Immature natural killer cell (primary cell): ENCODE measurements at regions not wholly inside any gene's neighbourhood (a gene's known extent, or its start where the extent isn't known, plus 50 kb on each side); places are given as distances from the start of the nearest gene placed in this dataset.

ENCODE experiments used
- DNase-seq, 3 donors: peaks; one replicate each; pipeline ENCODE4 v3.0.0; 2022; ENCODE audit warnings: mixed read lengths in 1 of 3
- H3K27ac Mint-ChIP-seq, 6 donors: one replicate each; pipeline ENCODE4 v1.8.0; 2020; ENCODE audit warnings: mixed read lengths in 6 of 6, mild to moderate bottlenecking in 5 of 6, inconsistent platforms in 4 of 6, moderate library complexity in 3 of 6
- H3K27me3 Mint-ChIP-seq, 3 donors: one replicate each; pipeline ENCODE4 v1.8.0; 2020 to 2021; ENCODE audit warnings: low read depth in 3 of 3, mild to moderate bottlenecking in 3 of 3, mixed read lengths in 3 of 3, moderate library complexity in 3 of 3, inconsistent platforms in 1 of 3
- H3K36me3 Mint-ChIP-seq, 3 donors: one replicate each; pipeline ENCODE4 v1.8.0; 2020; ENCODE audit warnings: mixed read lengths in 3 of 3, inconsistent platforms in 2 of 3, mild to moderate bottlenecking in 2 of 3
- H3K4me1 Mint-ChIP-seq, 2 donors: one replicate each; pipeline ENCODE4 v1.8.0; 2020; ENCODE audit warnings: inconsistent platforms in 2 of 2, mild to moderate bottlenecking in 2 of 2, mixed read lengths in 2 of 2, moderate library complexity in 1 of 2
- H3K4me3 Mint-ChIP-seq, 5 donors: one replicate each; pipeline ENCODE4 v1.8.0; 2020; ENCODE audit warnings: mild to moderate bottlenecking in 5 of 5, mixed read lengths in 5 of 5, inconsistent platforms in 3 of 5, moderate library complexity in 3 of 5
- H3K9me3 Mint-ChIP-seq, 6 donors: one replicate each; pipeline ENCODE4 v1.8.0; 2020; ENCODE audit warnings: mild to moderate bottlenecking in 6 of 6, mixed read lengths in 6 of 6, inconsistent platforms in 4 of 6, moderate library complexity in 3 of 6

GRCh38 chr4:137193564-137193963 lies 338.7 kb downstream of the PCDH18 start:
- no peaks in the 10 kb centered on the region for H3K4me1 Mint-ChIP-seq
- H3K9me3 Mint-ChIP-seq: peaks cover 7 to 43% (median 24%) of the 10 kb centered on the region in 6 donors
- no peaks in the 10 kb centered on the region for H3K36me3 Mint-ChIP-seq
- no peak for DNase-seq
- H3K27me3 Mint-ChIP-seq: peaks cover 0 to 2% (median 0%) of the 10 kb centered on the region in 3 donors
- no peak overlapping the region for H3K27ac Mint-ChIP-seq
- H3K4me3 Mint-ChIP-seq: no peak overlapping the region

DNA sequence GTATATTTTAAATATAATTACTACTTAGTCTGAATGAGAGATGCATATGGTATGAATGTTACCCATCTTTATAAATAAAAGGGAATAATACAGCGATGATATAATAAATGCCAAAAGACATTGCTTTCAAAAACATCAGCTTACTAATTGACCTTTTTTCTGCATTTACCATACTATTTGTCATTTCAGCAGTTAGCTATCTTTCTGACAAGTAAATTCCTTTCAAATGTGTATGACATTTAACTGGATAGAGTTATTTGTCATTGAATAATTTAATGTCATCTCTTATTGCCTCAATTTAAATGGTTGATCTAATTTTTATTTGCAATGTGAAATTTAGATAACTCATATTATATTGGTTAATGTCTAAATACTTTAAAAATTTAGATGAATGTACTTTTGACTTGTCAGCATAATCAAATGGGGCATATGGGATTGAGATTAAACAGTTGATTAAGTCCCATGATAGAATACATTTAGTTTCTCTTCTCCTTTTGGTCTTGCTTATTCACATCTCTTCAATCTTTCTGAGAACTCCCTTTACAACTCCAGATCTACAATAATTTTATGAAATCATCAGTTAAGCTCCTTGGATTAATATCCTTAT lies 350.9 kb downstream of the PCDH18 start:
- Mint-ChIP-seq H3K4me1 (no peaks in the 10 kb centered on the region), H3K27me3 (peaks cover 0 to 2% (median 0%) of the 10 kb centered on the region in 3 donors), H3K36me3 (no peaks in the 10 kb centered on the region), H3K27ac (no peak overlapping the region), H3K4me3 (no peak overlapping the region), H3K9me3 (peaks cover 0 to 11% (median 7%) of the 10 kb centered on the region in 6 donors)
- DNase-seq: no peak

DNA sequence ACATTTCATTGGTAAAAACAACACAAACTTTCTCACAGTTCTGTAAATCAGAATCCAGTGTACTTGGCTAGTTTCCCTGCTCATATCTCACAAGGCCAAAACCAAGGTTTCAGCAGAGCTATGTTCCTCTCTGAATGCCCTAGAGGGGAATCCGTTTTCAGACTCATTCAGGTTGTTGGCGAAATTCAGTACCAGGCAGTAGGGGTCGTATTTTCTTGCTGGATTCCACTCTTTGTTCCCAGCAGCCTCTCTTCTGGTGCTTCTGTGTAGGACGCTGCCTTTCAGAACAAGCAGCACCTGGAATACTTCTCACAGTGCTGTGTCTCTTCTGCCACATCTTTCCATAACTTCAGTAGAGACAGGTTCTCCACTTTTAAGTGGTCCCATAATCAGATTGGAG lies 351.9 kb downstream of the PCDH18 start:
- H3K27me3 Mint-ChIP-seq: peaks cover 0 to 2% (median 0%) of the 10 kb centered on the region in 3 donors
- H3K9me3 Mint-ChIP-seq: peaks cover 0 to 11% (median 8%) of the 10 kb centered on the region in 6 donors
- no peak overlapping the region for H3K27ac Mint-ChIP-seq
- H3K4me1 Mint-ChIP-seq: no peaks in the 10 kb centered on the region
- no peak for DNase-seq
- H3K4me3 Mint-ChIP-seq: no peak overlapping the region
- H3K36me3 Mint-ChIP-seq: no peaks in the 10 kb centered on the region

GRCh38 chr4:137156807-137157206 lies 375.5 kb downstream of the PCDH18 start:
- no peaks in the 10 kb centered on the region for H3K4me1 Mint-ChIP-seq
- peaks cover 0 to 30% (median 15%) of the 10 kb centered on the region in 6 donors for H3K9me3 Mint-ChIP-seq
- H3K4me3 Mint-ChIP-seq: no peak overlapping the region
- no peak overlapping the region for H3K27ac Mint-ChIP-seq
- H3K36me3 Mint-ChIP-seq: no peaks in the 10 kb centered on the region
- H3K27me3 Mint-ChIP-seq: no peaks in the 10 kb centered on the region
- DNase-seq: no peak

GRCh38 chr4:137156054-137156453 lies 376.2 kb downstream of the PCDH18 start:
- no peaks in the 10 kb centered on the region for H3K4me1 Mint-ChIP-seq
- H3K9me3 Mint-ChIP-seq: peaks cover 0 to 30% (median 15%) of the 10 kb centered on the region in 6 donors
- no peaks in the 10 kb centered on the region for H3K36me3 Mint-ChIP-seq
- no peak overlapping the region for H3K27ac Mint-ChIP-seq
- no peaks in the 10 kb centered on the region for H3K27me3 Mint-ChIP-seq
- no peak overlapping the region for H3K4me3 Mint-ChIP-seq
- DNase-seq: no peak

- H3K36me3 Mint-ChIP-seq: no peaks in the 10 kb centered on the region
- no peak for DNase-seq
- no peaks in the 10 kb centered on the region for H3K4me1 Mint-ChIP-seq
- H3K27me3 Mint-ChIP-seq: no peaks in the 10 kb centered on the region
- no peak overlapping the region for H3K27ac Mint-ChIP-seq
- no peak overlapping the region for H3K4me3 Mint-ChIP-seq
- H3K9me3 Mint-ChIP-seq: peaks cover 0 to 13% (median 7%) of the 10 kb centered on the region in 6 donors
Measured at GRCh38 chr4:137131201-137131600, 401.1 kb downstream of the PCDH18 start.

- Mint-ChIP-seq H3K4me3 (no peak overlapping the region), H3K27ac (no peak overlapping the region), H3K27me3 (no peaks in the 10 kb centered on the region), H3K36me3 (no peaks in the 10 kb centered on the region), H3K9me3 (peaks cover 0 to 15% (median 5%) of the 10 kb centered on the region in 6 donors), H3K4me1 (no peaks in the 10 kb centered on the region)
- no peak for DNase-seq
Measured at GRCh38 chr4:137129845-137130244, 402.4 kb downstream of the PCDH18 start.

- Mint-ChIP-seq H3K36me3 (no peaks in the 10 kb centered on the region), H3K4me3 (no peak overlapping the region), H3K27me3 (no peaks in the 10 kb centered on the region), H3K9me3 (peaks cover 0 to 15% (median 5%) of the 10 kb centered on the region in 6 donors), H3K4me1 (no peaks in the 10 kb centered on the region), H3K27ac (no peak overlapping the region)
- no peak for DNase-seq
Measured at GRCh38 chr4:137129441-137129840, 402.9 kb downstream of the PCDH18 start.

- Mint-ChIP-seq H3K9me3 (peaks cover 0 to 17% (median 7%) of the 10 kb centered on the region in 6 donors), H3K4me3 (no peak overlapping the region), H3K36me3 (no peaks in the 10 kb centered on the region), H3K27me3 (no peaks in the 10 kb centered on the region), H3K4me1 (no peaks in the 10 kb centered on the region), H3K27ac (no peak overlapping the region)
- no peak for DNase-seq
Measured at GRCh38 chr4:137125011-137125410, 407.3 kb downstream of the PCDH18 start.

- Mint-ChIP-seq H3K4me1 (no peaks in the 10 kb centered on the region), H3K27me3 (no peaks in the 10 kb centered on the region), H3K36me3 (no peaks in the 10 kb centered on the region), H3K9me3 (peaks cover 0 to 12% (median 5%) of the 10 kb centered on the region in 6 donors), H3K4me3 (no peak overlapping the region), H3K27ac (no peak overlapping the region)
- DNase-seq: no peak
Measured at GRCh38 chr4:137124278-137124932, 407.9 kb downstream of the PCDH18 start.

- no peak overlapping the region for H3K27ac Mint-ChIP-seq
- no peak overlapping the region for H3K4me3 Mint-ChIP-seq
- H3K4me1 Mint-ChIP-seq: no peaks in the 10 kb centered on the region
- no peak for DNase-seq
- no peaks in the 10 kb centered on the region for H3K36me3 Mint-ChIP-seq
- H3K9me3 Mint-ChIP-seq: peaks cover 0 to 11% (median 5%) of the 10 kb centered on the region in 6 donors
- no peaks in the 10 kb centered on the region for H3K27me3 Mint-ChIP-seq
Measured at GRCh38 chr4:137122876-137123275, 409.4 kb downstream of the PCDH18 start.

DNA sequence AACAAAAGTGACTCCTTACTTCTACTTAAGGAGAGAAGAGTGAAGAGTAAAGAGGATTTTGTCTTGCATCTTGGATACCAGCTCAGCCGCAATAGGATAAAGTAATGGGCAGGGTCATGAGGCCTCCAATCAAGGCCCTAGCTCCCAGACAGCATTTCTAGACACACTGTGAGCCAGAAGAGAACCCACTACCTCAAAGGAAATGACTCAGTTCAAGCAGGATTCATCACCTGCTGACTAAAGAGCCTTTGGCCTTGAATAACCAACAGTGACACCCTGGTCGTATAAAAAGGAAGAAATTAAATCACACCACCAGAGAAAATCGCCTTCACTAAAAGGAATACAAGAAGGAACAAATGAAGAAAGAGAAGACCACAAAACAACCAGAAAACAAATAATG lies 416.1 kb downstream of the PCDH18 start:
- H3K4me3 Mint-ChIP-seq: no peak overlapping the region
- H3K9me3 Mint-ChIP-seq: peaks cover 8 to 36% (median 10%) of the 10 kb centered on the region in 6 donors
- no peaks in the 10 kb centered on the region for H3K4me1 Mint-ChIP-seq
- H3K27me3 Mint-ChIP-seq: peaks cover 0 to 2% (median 1%) of the 10 kb centered on the region in 3 donors
- no peak for DNase-seq
- no peaks in the 10 kb centered on the region for H3K36me3 Mint-ChIP-seq
- H3K27ac Mint-ChIP-seq: no peak overlapping the region

DNA sequence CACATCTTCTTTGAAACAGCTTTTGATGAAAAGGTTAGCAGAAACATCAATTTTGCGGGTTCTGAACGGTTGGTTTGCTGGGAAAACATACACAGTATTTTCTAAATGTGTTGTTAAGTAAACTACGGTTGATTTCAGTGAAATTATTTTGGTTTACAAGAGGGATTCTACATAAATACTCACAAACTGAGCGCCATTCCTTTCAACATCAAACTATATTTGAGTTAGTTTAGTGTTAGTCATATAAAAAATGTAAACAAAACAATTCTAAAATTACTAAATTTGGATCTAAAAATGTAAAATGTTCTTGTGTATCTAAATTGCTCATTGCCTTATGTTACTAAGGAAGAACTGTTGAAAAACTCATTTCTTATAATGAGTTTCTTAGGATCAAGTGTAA lies 425.6 kb downstream of the PCDH18 start:
- Mint-ChIP-seq H3K4me1 (no peaks in the 10 kb centered on the region), H3K27ac (no peak overlapping the region), H3K9me3 (peaks cover 0 to 33% (median 8%) of the 10 kb centered on the region in 6 donors), H3K4me3 (no peak overlapping the region), H3K27me3 (no peaks in the 10 kb centered on the region), H3K36me3 (no peaks in the 10 kb centered on the region)
- no peak for DNase-seq

DNA sequence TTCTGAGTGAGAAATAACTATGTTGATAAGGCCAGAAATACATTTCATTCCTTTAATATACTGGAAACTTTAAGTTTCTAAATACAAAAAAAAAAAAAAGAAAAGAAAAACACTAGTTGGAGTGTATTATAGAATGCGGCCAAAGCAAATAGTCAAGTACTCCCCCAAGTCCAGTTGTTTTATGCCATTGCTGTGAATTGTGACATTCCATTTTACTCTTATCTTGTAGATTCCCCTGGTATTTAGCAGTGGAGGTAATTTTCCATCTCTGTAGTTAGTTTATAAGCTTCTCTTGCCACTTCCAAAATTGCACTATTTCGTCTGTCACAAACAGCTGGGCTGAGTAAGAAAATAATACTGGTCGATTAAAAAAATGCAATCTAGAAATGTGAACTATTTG lies 426.0 kb downstream of the PCDH18 start:
- Mint-ChIP-seq H3K27me3 (no peaks in the 10 kb centered on the region), H3K4me3 (no peak overlapping the region), H3K4me1 (no peaks in the 10 kb centered on the region)

DNA sequence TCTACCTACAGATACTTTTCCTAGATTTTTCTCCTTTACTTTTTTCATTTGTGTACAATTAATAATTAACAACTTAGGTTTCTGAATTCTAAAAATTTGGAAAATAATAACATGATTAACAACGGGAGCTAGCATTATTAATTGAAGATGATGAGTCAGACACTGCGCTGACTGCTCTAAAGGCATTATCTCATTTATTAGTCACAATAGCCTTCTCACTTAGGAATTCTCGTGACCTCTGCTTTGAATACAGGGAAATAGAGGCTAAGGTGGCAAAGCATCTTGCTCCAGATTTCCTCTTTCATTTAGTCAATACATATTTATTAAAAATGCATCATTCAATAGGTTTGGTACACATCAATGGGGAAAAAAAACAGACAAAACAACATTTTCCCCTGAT lies 441.3 kb downstream of the PCDH18 start:
- Mint-ChIP-seq H3K27ac (no peak overlapping the region), H3K36me3 (no peaks in the 10 kb centered on the region), H3K4me1 (no peaks in the 10 kb centered on the region), H3K27me3 (peaks cover 0 to 2% (median 0%) of the 10 kb centered on the region in 3 donors), H3K4me3 (no peak overlapping the region), H3K9me3 (peaks cover 9 to 31% (median 14%) of the 10 kb centered on the region in 6 donors)
- no peak for DNase-seq

More for the DNA sequence above, 426.0 kb downstream of the PCDH18 start:
- no peaks in the 10 kb centered on the region for H3K36me3 Mint-ChIP-seq
- no peak for DNase-seq
- no peak overlapping the region for H3K27ac Mint-ChIP-seq
- H3K9me3 Mint-ChIP-seq: peaks cover 0 to 33% (median 8%) of the 10 kb centered on the region in 6 donors
